K562 (cell line): ENCODE measurements at regions not wholly inside any gene's neighbourhood (a gene's known extent, or its start where the extent isn't known, plus 50 kb on each side); places are given as distances from the start of the nearest gene placed in this dataset.

Experiments
- ATAC-seq: fragments of 200-7000 bp; cut with Tn5 transposase; 3 replicates; pipeline ENCODE4 v1.9.1; 2020; ENCODE audit warnings: moderate library complexity
- BruUV-seq: library from RNA; stranded (reverse); fragments of 400-500 nt; replicated peaks from 2 replicates; lab custom pipeline; 2021; lab: Mats Ljungman, UMichigan
- CTCF ChIA-PET: fragments of 300-600 bp; formaldehyde crosslinking; extraction: SDS; loops from one replicate; lab custom pipeline; 2021; ENCODE audit warnings: low intra/inter-chr PET ratio; lab: Yijun Ruan, JAX
- POLR2A ChIA-PET: fragments of 300-600, 350-650 bp; sonication (Branson Sonifier 250); formaldehyde crosslinking; extraction: SDS; loops from one replicate; lab custom pipeline; 2021; ENCODE audit warnings: antibody characterized with exemption, inconsistent platforms; lab: Yijun Ruan, JAX
- DNase-seq, 4 experiments: peaks; one replicate each; pipeline versions ENCODE4 v3.0.0 to v3.0.0-alpha.2; 2011 to 2018; ENCODE audit warnings: low spot score in 3 of 4, mixed read lengths in 3 of 4; ENCODE audit errors: extremely low read depth in 1 of 4
- FAIRE-seq: peaks from 2 replicates; lab custom pipeline; 2011; peaks lifted over from hg19 to GRCh38; lab: Jason Lieb, UNC
- H2AFZ ChIP-seq: 2 replicates; pipeline ENCODE4 v1.6.0; 2011; ENCODE audit warnings: low read depth, low read length, control low read depth, inconsistent platforms
- H3K27ac ChIP-seq: fragments of 200-600 bp; 3 replicates; pipeline ENCODE4 v1.8.0; 2011; ENCODE audit warnings: low read depth, mild to moderate bottlenecking, control low read depth, inconsistent platforms, low read length, moderate library complexity, mixed read lengths; ENCODE audit errors: extremely low read depth
- H3K27me3 ChIP-seq, 2 experiments: fragments of 300-600 bp in 1 of 2; 2 replicates in 1 of 2; 3 replicates in 1 of 2; pipeline versions ENCODE4 v1.6.0 to v1.8.0; 2011; ENCODE audit warnings: inconsistent platforms in 2 of 2, low read length in 2 of 2, mild to moderate bottlenecking in 1 of 2, mixed read lengths in 1 of 2, moderate library complexity in 1 of 2; ENCODE audit not compliant: control insufficient read depth in 2 of 2, insufficient read depth in 2 of 2
- H3K36me3 ChIP-seq: fragments of 300-600 bp; 3 replicates; pipeline ENCODE4 v1.8.0; 2011; ENCODE audit warnings: mild to moderate bottlenecking, low read length, inconsistent platforms; ENCODE audit not compliant: control insufficient read depth, insufficient read depth
- H3K4me1 ChIP-seq, 2 experiments: fragments of 200-600 bp in 1 of 2; replicated peaks in 1 of 2; 2 replicates in 1 of 2; 3 replicates in 1 of 2; pipeline versions ENCODE4 v1.5.1 to v1.8.0; 2011; ENCODE audit warnings: inconsistent platforms in 2 of 2, low read length in 2 of 2, mild to moderate bottlenecking in 1 of 2, mixed read lengths in 1 of 2, moderate library complexity in 1 of 2; ENCODE audit not compliant: control insufficient read depth in 2 of 2, insufficient read depth in 2 of 2
- H3K4me2 ChIP-seq: 2 replicates; pipeline ENCODE4 v1.6.1; 2011; ENCODE audit warnings: low read length, control low read depth, inconsistent platforms, mixed read lengths; ENCODE audit not compliant: insufficient read depth
- H3K4me3 ChIP-seq: fragments of 200-600 bp; sonication (generic), shearing (Covaris generic); 2 replicates; pipeline ENCODE4 v1.5.1; 2016; ENCODE audit warnings: control low read depth, inconsistent platforms
- H3K79me2 ChIP-seq: fragments of 200-600 bp; 3 replicates; pipeline ENCODE4 v1.8.0; 2011; ENCODE audit warnings: low read length, inconsistent platforms; ENCODE audit not compliant: control insufficient read depth, insufficient read depth
- H3K9ac ChIP-seq, 2 experiments: 2 replicates each; pipeline versions ENCODE4 v1.6.0 to v1.6.1; 2011; ENCODE audit warnings: low read depth in 2 of 2, low read length in 2 of 2, control low read depth in 1 of 2, inconsistent platforms in 1 of 2, mild to moderate bottlenecking in 1 of 2, mixed read lengths in 1 of 2; ENCODE audit not compliant: insufficient read depth in 1 of 2
- H3K9me1 ChIP-seq: one replicate; pipeline ENCODE4 v1.6.0; 2011; ENCODE audit warnings: inconsistent platforms, mild to moderate bottlenecking, low read length, moderate library complexity; ENCODE audit not compliant: control insufficient read depth, insufficient read depth
- H3K9me3 ChIP-seq: replicated peaks from 2 replicates; pipeline ENCODE4 v1.5.1; 2011; ENCODE audit warnings: low read depth, low read length, inconsistent platforms; ENCODE audit not compliant: control insufficient read depth, insufficient read depth
- H4K20me1 ChIP-seq: replicated peaks from 2 replicates; pipeline ENCODE4 v1.6.1; 2011; ENCODE audit warnings: low read length, inconsistent platforms, mixed read lengths; ENCODE audit not compliant: control insufficient read depth, insufficient read depth
- COPS2 ChIP-seq: fragments of 450-650 bp; conservative IDR thresholded peaks from 2 replicates; pipeline ENCODE4 v1.6.1; 2016; ENCODE audit warnings: mild to moderate bottlenecking, moderate library complexity
- ILK ChIP-seq: fragments of 450-650 bp; IDR thresholded peaks from 2 replicates; pipeline ENCODE4 v1.6.1; 2016; ENCODE audit warnings: missing genetic modification characterization, low read depth, mild to moderate bottlenecking, missing compliant biosample characterization, moderate library complexity, borderline replicate concordance
- MEIS2 ChIP-seq: fragments of 450-650 bp; IDR thresholded peaks from 2 replicates; pipeline ENCODE4 v1.6.1; 2014; ENCODE audit warnings: mild to moderate bottlenecking; ENCODE audit not compliant: partially characterized antibody
- POLR2A ChIP-seq: fragments of 450-650 bp; conservative IDR thresholded peaks from 2 replicates; pipeline ENCODE4 v1.6.1; 2016
- RBM15 ChIP-seq: fragments of 200-400 bp; formaldehyde crosslinking; IDR thresholded peaks from 2 replicates; pipeline ENCODE4 v1.6.1; 2018; ENCODE audit warnings: mild to moderate bottlenecking, low read length, moderate library complexity; ENCODE audit not compliant: insufficient read depth
- TAF9B ChIP-seq: fragments of 450-650 bp; IDR thresholded peaks from 2 replicates; pipeline ENCODE4 v1.6.1; 2018; ENCODE audit warnings: mild to moderate bottlenecking; ENCODE audit not compliant: partially characterized antibody
- ZC3H11A ChIP-seq: IDR thresholded peaks from 2 replicates; pipeline ENCODE4 v1.6.1; 2012; ENCODE audit warnings: low read depth, low read length, improper control_type of control experiment
- ZNF23 ChIP-seq: fragments of 250-450 bp; sonication (Bioruptor Pico); IDR thresholded peaks from 2 replicates; pipeline ENCODE4 v1.4.0; 2020; ENCODE audit warnings: mild to moderate bottlenecking
- ZNF263 ChIP-seq: sonication (generic); formaldehyde crosslinking; IDR thresholded peaks from 2 replicates; pipeline ENCODE4 v1.8.0; 2022; ENCODE audit warnings: mild to moderate bottlenecking, missing genetic modification reagents, borderline replicate concordance
- ZNF584 ChIP-seq: fragments of 200-800 bp; sonication (Bioruptor generic); IDR thresholded peaks from 2 replicates; pipeline ENCODE4 v1.6.1; 2016; ENCODE audit warnings: low read depth, mild to moderate bottlenecking, missing genetic modification characterization, missing compliant biosample characterization
- ZNF830 ChIP-seq: fragments of 250-450 bp; sonication (Bioruptor Pico); IDR thresholded peaks from 2 replicates; pipeline ENCODE4 v1.5.0; 2021; ENCODE audit warnings: mild to moderate bottlenecking
- whole genome bisulfite sequencing: fragments of 100-300 bp; shearing (Covaris generic); methylation state at CpG from one replicate; pipeline ENCODE4 v1.1.6; 2016; ENCODE audit warnings: low coverage, mixed read lengths; ENCODE audit not compliant: insufficient coverage; ENCODE audit errors: missing lambda C conversion rate; 5-methylcytosine and 5-hydroxymethylcytosine counted together
- in situ Hi-C: fragments of 300-500 bp; cut with MboI; formaldehyde crosslinking; loops from 4 replicates; pipeline ENCODE4 v1.15.0; 2018; ENCODE audit warnings: inconsistent platforms, mixed read lengths
- intact Hi-C: fragments of 100-400 bp; cut with micrococcal nuclease; formaldehyde crosslinking; loops from 2 replicates; pipeline ENCODE4 v1.14.2; 2022
- TF ChIP-seq, protein P1 (sequence below): conservative IDR thresholded peaks from 2 replicates; pipeline ENCODE4 v1.6.1; 2011; ENCODE audit warnings: low read depth, mild to moderate bottlenecking, low read length; ENCODE audit not compliant: control insufficient read depth
- TF ChIP-seq, protein P2 (sequence below), 2 experiments: IDR thresholded peaks; 2 replicates each; pipeline ENCODE4 v1.6.1; 2011; ENCODE audit warnings: borderline replicate concordance in 1 of 2, control low read depth in 1 of 2, low read depth in 1 of 2, low read length in 1 of 2, mild to moderate bottlenecking in 1 of 2, mixed read lengths in 1 of 2, moderate library complexity in 1 of 2; ENCODE audit not compliant: insufficient read depth in 1 of 2, insufficient read length in 1 of 2, poor library complexity in 1 of 2, severe bottlenecking in 1 of 2; ENCODE audit errors: extremely low read depth in 1 of 2
- TF ChIP-seq, protein P3 (sequence below): fragments of 250-450 bp; sonication (Bioruptor Pico); IDR thresholded peaks from 2 replicates; pipeline ENCODE4 v1.6.1; 2021; ENCODE audit warnings: mild to moderate bottlenecking
- TF ChIP-seq, protein P4 (sequence below): fragments of 250-450 bp; sonication (Bioruptor Pico); IDR thresholded peaks from 2 replicates; pipeline ENCODE4 v1.9.0; 2021; ENCODE audit warnings: mild to moderate bottlenecking, inconsistent platforms
- TF ChIP-seq, protein P5 (sequence below): fragments of 450-650 bp; formaldehyde crosslinking; IDR thresholded peaks from 2 replicates; pipeline ENCODE4 v1.4.0; 2020; ENCODE audit warnings: mild to moderate bottlenecking, moderate library complexity

DNA sequence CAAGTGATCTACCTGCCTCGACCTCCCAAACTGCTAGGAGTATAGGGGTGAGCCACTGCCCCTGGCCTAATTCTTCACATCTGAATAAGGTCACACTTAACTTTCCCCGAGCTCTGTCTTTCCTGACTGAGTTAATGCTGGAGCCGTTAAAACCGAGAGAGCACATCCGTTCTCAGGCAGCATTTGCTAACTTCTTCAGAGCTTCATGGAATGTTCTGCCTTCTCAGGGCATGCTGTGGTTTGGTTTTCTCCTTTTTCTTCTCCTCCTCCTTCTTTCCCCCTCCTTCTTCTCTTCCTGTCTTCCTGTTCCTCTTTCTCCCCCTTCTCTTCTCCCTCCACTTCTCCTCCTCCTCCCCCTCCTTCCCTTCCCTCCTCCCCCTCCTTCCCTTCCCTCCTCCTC is 119.9 kb downstream of the ASMT start:
- H3K9me3 ChIP-seq = no peaks in the 10 kb centered on the region
- no peak for FAIRE-seq
- TF ChIP-seq, protein P1, sequence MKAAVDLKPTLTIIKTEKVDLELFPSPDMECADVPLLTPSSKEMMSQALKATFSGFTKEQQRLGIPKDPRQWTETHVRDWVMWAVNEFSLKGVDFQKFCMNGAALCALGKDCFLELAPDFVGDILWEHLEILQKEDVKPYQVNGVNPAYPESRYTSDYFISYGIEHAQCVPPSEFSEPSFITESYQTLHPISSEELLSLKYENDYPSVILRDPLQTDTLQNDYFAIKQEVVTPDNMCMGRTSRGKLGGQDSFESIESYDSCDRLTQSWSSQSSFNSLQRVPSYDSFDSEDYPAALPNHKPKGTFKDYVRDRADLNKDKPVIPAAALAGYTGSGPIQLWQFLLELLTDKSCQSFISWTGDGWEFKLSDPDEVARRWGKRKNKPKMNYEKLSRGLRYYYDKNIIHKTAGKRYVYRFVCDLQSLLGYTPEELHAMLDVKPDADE = no peak
- no peak for TF ChIP-seq POLR2A
- no peak for TF ChIP-seq ZNF23 (CRISPR knock-in tag)
- TF ChIP-seq, protein P2, sequence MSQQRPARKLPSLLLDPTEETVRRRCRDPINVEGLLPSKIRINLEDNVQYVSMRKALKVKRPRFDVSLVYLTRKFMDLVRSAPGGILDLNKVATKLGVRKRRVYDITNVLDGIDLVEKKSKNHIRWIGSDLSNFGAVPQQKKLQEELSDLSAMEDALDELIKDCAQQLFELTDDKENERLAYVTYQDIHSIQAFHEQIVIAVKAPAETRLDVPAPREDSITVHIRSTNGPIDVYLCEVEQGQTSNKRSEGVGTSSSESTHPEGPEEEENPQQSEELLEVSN (IDR thresholded peaks at IDR 0.05; ENCODE audit: borderline replicate concordance in 1 of 2, extremely low read depth in 1 of 2, insufficient read depth in 1 of 2, insufficient read length in 1 of 2, low read depth in 1 of 2, low read length in 1 of 2, poor library complexity in 1 of 2, severe bottlenecking in 1 of 2) = no peak
- TF ChIP-seq MEIS2 = no peak
- TF ChIP-seq ZNF584 (CRISPR knock-in tag) = no peak
- TF ChIP-seq ZC3H11A = no peak
- TF ChIP-seq COPS2 = no peak
- TF ChIP-seq TAF9B = no peak
- TF ChIP-seq RBM15 = no peak
- TF ChIP-seq ZNF830 (CRISPR knock-in tag) = no peak
- TF ChIP-seq, protein P3, sequence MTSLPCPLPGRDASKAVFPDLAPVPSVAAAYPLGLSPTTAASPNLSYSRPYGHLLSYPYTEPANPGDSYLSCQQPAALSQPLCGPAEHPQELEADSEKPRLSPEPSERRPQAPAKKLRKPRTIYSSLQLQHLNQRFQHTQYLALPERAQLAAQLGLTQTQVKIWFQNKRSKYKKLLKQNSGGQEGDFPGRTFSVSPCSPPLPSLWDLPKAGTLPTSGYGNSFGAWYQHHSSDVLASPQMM (CRISPR knock-in tag) = no peak
- TF ChIP-seq, protein P4, sequence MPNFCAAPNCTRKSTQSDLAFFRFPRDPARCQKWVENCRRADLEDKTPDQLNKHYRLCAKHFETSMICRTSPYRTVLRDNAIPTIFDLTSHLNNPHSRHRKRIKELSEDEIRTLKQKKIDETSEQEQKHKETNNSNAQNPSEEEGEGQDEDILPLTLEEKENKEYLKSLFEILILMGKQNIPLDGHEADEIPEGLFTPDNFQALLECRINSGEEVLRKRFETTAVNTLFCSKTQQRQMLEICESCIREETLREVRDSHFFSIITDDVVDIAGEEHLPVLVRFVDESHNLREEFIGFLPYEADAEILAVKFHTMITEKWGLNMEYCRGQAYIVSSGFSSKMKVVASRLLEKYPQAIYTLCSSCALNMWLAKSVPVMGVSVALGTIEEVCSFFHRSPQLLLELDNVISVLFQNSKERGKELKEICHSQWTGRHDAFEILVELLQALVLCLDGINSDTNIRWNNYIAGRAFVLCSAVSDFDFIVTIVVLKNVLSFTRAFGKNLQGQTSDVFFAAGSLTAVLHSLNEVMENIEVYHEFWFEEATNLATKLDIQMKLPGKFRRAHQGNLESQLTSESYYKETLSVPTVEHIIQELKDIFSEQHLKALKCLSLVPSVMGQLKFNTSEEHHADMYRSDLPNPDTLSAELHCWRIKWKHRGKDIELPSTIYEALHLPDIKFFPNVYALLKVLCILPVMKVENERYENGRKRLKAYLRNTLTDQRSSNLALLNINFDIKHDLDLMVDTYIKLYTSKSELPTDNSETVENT (CRISPR knock-in tag) = no peak
- TF ChIP-seq, protein P5, sequence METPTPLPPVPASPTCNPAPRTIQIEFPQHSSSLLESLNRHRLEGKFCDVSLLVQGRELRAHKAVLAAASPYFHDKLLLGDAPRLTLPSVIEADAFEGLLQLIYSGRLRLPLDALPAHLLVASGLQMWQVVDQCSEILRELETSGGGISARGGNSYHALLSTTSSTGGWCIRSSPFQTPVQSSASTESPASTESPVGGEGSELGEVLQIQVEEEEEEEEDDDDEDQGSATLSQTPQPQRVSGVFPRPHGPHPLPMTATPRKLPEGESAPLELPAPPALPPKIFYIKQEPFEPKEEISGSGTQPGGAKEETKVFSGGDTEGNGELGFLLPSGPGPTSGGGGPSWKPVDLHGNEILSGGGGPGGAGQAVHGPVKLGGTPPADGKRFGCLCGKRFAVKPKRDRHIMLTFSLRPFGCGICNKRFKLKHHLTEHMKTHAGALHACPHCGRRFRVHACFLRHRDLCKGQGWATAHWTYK (CRISPR knock-in tag) = no peak
- TF ChIP-seq ILK = no peak
- no peak for TF ChIP-seq ZNF263 (CRISPR knock-in tag)

More for the DNA sequence above, 119.9 kb downstream of the ASMT start:
- Histone ChIP-seq H3K4me1 (no peaks in the 10 kb centered on the region), H3K27ac (no peak overlapping the region), H3K9me1 (no peaks in the 10 kb centered on the region), H4K20me1 (no peaks in the 10 kb centered on the region), H3K4me3 (no peak overlapping the region), H2AFZ (no peak overlapping the region), H3K4me2 (no peak overlapping the region), H3K27me3 (0 out of 5 replicates have a peak, but pooled peaks cover 0 to 6% of the 10 kb centered on the region in 2 experiments), H3K36me3 (no peaks in the 10 kb centered on the region), H3K79me2 (no peaks in the 10 kb centered on the region), H3K9ac (no peak overlapping the region)
- in situ Hi-C loops (no loop called here), intact Hi-C loops (no loop called here)
- CTCF ChIA-PET = no interaction called here
- 13% methylated on average over 5 of the region's 5 CpGs for WGBS
- ATAC-seq = no peak
- POLR2A ChIA-PET = no interaction called here
- no TSS peak for BruUV-seq
- DNase-seq = no peak
